Globus pallidus (tissue), 1 donor: ENCODE measurements at regions not wholly inside any gene's neighbourhood (a gene's known extent, or its start where the extent isn't known, plus 50 kb on each side); places are given as distances from the start of the nearest gene placed in this dataset.
"Not testable (repeated sequence)": the region's sequence is repeated elsewhere in the genome, so short reads cannot be mapped to it uniquely, and the experiment has no call there.

Source experiments
- DNase-seq: peaks from one replicate; pipeline ENCODE4 v3.0.0-alpha.2; 2015; ENCODE audit warnings: low spot score

DNA sequence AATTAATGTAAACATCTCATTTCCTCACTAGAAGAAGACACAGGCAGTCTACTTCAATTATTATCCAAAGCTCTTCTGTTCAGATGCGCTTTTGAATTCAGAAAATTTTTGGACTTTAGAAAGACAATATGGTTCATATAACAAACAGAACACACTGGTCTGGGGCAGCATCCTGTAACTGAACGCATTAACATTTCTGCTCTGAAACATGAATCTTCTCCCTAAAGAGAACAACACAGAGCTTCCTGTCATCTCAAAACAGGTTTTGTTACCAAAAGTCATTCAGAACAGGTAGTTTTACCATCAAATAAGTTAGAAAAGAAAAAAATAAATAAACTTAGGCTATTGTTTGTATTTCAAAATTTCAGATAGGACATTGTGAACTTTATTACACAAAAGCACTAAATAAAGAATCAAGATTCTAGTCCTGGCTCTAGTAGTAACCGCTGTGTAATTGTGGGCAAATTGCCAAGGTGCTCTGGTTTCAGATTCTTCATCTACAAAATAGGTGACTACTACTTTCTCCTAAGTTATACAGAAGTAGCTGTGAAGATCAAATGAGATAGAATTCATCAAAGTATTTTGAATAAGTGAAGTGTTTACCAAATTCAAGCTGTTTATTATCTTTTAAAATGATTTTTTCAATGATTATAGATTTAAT, 252.3 kb upstream of the RASGEF1B start:
- DNase-seq: peak; percentile 31

DNA sequence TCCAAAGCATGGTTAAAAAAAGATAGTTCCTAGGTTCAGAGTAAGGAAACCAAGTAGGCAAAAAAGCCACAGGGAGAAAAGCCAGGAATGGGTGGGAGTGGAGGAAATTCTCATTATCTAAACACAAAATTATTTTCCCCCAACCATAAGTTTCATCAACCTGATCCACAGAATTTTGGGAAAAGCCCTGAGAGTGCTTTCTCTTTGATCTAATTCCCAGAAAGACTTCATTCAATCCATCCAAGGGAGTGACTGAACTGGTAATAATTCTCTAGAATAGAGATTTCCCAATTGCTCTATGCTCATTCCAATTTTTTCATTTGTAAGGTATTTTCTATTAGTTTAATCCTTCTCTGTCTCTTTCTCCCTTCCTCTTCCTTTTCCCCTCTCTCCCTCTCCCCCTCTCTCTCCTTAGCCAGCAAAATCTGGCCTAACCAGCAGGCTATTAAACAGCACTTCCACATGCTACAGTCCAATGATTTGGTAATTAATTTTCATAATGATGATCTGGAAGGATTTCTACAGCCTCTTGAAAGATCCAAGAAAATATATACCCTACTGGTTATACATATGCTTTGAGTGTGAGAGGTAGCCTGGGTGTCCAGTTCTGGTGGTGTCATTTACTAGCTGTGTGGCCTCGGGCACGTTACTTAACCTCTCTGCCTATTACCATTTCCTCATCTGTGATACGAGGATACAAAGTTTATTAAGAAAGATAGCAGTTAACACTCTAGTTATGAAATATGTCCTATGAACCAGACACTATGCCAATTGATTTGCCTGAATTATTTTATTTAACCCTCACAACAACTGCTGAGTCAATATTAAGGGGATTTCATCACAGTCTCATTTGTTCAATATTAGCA, 251.5 kb upstream of the RASGEF1B start:
- DNase-seq: no peak

DNA sequence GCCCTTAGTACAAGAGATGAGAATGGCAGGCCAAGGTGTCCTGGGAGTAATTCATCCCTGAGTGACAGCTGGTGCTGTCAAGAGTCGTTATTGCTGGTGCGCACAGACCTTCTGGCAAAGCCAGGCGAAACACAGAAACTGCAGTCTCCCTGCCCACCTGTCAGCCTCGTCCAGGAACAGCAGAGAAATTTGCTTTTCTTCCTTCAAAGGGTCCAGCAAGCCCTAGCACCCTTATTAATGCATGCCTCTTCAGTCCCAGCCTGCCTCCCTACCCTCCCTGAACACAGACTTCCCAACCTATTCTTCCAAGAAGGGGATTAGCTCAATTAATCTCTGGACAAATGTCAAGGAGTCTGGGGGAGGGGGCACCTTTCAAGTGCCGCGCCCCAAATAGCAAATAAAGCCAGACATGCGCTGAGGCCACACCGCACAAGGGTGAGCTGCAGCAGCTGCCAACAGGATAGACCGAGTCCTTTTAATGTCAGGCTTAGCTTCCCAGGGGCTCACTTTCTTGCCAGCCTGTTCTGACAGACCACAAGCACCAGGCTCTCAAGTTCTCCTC, 250.7 kb upstream of the RASGEF1B start:
- DNase-seq: no peak

DNA sequence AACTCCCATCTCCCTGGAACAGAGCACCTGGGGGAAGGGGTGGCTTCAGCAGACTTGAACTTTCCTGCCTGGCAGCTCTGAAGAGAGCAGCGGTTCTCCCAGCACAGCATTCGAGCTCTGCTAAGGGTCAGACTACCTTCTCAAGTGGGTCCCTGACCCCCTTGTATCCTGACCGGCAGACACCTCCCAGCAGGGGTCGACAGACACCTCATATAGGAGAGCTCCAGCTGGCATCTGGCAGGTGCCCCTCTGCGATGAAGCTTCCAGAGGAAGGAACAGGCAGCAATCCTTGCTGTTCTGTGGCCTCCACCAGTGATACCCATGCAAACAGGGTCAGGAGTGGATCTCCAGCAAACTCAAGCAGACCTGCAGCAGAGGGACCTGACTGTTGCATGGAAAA, 244.1 kb upstream of the RASGEF1B start:
- DNase-seq: no peak

DNA sequence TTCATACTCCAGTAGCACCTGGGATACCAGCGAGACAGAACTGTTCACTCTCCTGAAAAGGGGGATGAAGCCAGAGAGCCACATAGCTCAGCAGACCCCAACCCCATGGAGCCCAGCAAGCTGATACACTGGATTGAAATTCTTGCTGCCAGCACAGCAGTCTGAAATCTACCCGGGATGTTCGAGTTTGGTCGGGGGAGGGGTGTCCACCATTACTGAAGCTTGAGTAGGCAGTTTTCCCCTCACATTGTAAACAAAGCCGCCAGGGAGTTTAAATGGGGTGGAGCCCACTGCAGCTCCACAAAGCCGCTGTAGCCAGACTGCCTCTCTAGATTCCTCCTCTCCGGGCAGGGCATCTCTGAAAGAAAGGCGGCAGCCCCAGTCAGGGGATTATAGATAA, 243.7 kb upstream of the RASGEF1B start:
- DNase-seq: not testable (repeated sequence)

DNA sequence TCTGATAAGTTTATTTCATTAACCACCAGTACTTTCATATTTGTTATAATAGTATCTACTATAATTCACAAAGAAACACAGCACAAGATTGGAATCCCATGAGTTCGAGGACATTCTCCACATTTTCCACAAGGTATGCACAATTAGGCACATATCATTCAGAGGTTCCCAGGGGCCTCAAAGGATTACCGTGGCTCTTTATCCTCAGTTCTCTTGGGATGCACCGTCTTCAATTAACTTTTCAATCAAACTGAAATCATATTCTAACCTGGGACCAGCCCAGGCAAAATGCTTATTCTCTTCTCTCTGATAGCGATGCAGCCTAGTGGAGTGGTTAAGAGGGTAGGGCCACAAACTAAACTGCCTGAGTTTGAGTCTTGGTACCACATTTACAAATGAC, 242.6 kb upstream of the RASGEF1B start:
- DNase-seq: no peak

DNA sequence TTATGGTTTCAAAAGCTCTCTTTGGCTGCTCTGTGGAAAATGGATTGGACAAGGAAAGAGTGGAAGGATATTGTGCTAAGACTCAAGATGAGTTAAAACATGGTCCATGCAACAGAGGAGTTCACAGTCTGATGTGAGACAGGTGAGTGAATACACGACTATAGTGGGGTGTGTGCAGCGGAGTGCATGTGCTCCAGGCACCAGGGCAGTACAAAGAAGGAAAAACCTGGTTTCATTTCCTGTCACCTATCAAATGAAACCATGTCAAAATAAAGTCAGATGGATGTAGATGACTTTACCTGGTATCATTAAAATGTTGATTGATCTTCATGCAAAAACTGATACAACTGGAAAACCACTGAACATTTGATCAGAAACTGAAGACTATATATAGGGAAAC, 241.0 kb upstream of the RASGEF1B start:
- no peak for DNase-seq

DNA sequence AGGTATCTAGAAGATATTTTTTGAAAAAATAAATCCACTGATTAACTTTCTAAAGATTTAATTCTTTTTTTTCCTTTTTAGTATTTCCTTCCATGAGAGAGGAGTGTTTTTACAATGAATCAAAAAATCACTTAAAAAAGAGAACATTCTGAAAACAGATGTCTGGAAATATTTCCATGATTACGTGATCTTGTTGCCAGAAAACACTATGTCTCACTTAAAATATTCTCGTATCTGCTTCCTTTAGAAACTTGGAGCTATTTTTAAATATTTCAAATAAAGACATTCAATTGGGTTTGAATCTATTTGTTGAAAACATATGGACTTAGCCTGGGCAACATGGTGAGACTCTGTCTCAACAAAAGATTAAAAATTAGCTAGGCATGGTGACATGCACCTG, 232.8 kb upstream of the RASGEF1B start:
- no peak for DNase-seq

DNA sequence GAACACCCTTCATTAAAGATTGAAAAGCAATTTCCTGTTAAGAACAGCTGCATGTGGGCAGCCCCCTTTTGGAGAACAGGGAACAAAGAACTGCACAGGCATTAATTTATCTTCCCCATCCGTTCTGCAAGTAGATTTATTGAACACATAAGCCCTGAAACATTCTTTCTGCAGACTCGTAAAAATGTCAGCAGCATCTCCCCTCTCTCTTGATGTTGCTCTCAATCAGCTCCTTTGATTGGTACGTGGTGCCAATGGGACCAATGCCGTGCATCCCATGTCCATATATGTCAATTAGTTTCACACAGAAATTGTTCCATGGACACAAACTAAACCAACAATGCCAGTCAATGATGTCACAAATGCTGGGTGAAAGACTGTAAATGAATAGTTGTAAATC, 228.5 kb upstream of the RASGEF1B start:
- no peak for DNase-seq

DNA sequence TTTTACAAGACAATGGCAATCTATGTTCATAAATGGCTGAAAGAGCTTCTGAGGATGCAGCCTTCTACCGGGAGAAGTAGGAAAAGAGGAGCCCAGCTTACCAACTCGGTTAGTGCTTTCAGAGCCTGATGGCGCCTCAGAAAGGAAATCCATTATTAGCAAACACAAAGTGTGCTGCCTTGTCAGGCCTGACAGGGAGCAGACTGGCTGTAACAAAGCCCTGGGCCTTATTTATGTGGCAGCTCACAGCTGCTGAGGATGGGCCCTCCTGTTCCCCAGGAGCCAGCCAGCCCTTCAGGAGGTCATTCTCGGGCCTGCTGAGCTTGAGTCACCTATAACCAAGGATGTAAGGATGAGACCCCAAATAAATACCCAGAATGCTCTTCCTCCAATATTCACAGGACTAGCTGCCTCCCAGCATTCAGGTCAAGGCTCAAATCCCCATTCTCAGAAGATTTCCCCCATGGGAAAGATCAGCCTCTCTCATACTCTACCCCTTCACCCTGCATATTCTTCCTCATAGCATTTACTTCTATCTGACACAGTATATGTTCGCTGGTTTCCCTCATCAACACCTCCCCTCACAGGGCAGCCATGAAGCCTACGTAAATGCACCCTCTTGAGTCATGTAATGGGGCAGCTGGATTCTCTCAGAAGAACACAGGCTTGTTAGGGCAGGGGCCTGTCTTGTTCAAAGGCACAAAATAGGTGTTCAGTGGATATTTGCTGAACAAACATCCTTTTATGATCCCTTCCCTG, 227.0 kb upstream of the RASGEF1B start:
- no peak for DNase-seq

DNA sequence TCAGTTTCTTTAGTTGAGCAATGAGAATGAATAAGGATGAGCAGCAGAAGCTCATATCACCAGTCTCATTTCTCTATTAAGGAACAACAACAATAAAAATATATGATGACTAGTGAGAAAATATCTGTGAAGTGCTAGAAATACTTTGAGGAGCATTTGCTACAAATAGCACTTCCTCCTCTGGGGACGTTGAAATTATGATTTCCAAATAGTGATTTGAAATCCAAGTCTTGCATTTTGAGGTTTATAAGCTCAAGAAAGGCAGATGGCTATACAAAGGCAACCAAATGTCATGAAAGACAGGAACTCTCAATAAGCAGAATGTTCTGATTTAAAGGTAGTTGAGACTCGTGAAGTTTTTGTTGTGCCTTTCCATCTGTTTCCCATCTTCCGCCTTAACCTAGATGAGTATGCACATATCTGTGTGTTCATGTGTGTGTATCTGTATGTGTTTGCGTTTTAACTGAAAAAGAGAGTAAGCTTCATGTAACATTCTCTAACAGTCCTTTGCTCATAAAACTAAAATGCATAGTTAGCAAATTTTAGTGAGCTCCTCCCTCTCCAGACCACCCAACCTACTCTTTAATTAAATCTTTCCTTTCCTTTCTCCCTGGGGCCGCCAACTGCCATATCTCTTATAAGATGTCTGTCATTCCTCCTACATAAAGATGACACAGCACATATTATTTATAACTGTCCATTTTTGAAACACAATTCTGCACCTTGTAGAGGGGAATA, 222.6 kb upstream of the RASGEF1B start:
- DNase-seq: no peak

DNA sequence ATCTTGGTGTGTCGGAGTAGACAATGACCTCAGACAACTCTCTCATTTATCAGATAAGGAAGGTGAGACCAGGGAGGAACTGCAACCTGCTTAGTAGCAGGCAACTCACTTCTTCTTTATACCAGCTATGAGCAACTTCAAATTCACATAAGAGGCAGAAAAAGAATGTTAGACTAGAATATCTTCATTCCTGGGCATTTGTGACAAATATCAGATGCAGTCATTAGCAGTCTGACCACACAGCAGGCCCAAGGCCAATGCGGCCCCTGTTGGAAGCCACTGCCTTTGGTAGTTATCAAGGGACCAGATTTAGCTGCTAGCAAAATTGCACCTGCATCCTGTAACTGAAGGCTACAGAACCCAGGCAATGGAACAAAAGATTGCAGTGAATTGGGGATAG, 219.2 kb upstream of the RASGEF1B start:
- no peak for DNase-seq

DNA sequence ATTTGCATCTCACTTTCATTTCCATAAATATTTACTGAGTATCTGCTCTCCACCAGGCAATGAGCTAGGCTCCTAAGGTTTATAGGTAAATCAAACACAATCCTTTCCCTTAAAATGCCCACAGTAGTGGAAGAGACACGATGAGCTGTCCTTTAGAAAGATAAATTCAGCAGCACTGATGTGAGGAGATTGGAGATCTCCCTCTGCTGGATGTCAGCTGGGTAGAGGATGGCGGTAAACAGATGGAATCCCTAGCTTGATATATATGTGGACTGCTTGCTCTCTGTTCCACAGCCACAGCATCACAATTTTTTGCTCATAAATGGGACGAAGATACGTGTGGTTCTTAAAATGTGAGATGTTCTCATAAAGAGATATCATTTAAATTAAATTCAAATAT, 216.4 kb upstream of the RASGEF1B start:
- DNase-seq: peak; percentile 53

DNA sequence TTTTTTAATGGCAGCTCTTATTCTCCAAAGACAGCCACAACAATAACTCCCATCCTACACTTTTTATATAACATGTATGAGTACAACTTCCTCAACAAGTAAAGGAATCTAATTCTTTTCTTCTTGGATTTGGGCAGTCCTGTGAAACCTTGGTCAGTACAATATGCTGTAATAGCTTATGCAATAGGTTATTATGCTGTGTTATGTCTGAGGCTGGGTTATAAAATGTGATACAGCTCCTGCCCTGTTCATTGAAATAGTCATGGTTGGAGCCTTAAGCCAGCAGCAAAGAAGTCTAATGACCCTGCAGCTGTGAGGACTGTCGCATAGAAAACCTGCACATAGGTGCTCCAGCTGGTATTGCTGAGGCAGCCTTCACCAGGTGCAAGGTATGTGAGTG, 215.8 kb upstream of the RASGEF1B start:
- no peak for DNase-seq

DNA sequence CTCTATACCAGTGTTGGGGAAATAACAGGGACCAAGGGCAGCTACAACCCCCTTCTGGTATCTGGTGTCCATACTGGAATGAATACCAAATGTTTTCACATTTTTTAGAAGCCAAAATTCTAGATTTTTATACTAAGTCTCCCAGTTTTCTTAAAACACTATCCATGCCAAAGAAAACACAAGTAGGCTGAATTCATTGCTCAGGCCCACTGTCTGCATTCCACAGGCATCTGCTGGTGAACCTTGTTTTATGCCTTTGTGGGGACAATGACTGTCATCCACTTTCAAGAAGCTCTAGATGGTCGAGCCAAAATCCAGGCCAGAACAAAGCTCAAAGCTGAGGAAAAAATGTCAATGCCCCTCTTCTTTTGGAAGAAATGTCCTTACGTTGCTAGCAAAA, 213.4 kb upstream of the RASGEF1B start:
- no peak for DNase-seq

DNA sequence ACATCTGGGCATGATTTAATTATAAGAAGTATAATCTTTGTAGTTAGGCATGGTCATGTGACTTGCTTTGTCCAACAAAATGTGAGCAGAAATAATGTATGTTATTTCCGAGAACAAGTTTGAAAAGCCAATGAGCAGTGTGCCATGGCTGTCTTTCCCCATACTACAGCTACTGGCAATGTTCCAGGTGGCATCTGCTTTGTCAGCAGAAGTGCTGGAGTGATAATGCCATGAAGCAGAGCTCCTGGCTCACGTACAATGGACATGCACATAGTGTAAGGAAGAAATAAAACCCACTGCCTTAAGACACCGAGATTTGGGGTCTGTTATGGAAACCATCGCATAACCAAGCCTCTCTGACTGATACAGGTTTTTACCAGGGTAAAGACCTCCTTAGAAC, 212.6 kb upstream of the RASGEF1B start:
- DNase-seq: no peak

DNA sequence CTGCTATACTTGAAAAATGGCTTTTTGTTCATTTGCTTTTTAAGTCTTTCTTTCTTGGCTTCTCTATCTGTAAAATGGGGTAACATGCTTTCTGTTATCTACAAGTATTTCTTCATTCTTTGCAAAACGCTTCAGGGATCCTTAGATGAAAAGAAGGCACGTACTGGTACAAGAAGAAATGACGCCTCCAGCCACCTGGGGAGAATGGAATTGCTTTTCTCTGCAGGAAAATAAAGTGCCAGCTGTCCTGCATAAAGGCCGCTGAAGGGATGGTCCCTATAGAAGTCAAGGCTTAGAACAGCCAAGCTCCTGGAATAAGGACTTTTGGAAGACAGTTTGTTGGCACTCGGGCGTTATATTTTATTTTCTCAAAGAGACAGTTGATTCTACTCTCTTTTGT, 210.8 kb upstream of the RASGEF1B start:
- DNase-seq: no peak

DNA sequence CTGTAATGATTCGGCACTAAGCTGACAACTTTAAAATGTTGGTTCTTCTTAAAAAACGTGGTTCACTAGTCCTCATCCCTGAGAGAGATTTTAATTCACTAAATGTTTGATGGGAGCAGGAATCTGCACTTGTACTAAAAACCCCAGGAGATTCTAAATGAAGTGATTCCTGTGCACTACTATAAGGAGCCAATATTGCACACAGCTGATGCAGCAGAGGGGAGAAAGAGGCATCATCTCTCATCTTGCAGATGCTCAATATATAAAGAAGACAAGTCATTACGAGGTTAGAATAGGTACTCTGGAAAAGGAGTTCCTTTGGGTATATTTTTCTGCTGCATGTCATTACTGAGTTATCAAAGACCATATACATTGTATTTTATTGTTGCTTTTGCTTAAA, 207.6 kb upstream of the RASGEF1B start:
- DNase-seq: no peak

DNA sequence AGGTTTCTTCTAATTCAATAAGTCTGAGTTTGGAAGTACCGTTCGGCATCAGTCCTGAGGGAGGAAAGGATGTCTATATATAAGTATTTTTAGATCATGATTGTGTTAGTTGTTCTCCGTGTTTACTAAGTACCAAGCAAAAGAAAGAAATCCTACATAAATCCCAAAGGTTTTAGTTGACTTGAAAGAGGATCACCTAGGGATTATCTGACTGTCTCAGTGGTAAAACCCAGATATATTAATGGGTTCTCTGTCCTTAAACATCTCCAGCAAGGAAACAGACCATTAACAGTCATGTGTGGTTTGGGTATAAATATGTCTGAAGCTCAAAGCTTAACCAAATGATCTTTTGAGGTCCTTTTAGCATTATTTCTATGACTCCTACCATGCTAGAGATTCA, 207.1 kb upstream of the RASGEF1B start:
- no peak for DNase-seq

DNA sequence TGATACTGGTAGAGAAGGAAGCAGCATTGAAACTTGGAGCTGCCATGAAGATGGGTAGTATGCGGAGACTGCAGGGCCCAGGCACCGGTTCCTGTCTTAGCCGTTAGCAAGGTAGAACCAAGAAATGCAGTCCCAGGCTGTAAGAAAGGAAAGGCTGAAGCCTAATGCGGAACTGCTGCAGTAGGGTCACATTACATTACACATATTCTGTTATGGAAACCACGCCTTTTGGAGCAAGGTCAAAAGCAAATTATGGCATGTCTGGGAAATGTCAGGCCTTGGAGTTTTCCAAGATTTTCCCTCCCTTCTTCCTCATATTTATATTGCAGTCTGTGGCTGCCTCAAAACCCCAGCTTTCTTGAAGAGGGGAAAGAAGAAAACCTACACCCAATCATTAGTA, 204.8 kb upstream of the RASGEF1B start:
- no peak for DNase-seq

DNA sequence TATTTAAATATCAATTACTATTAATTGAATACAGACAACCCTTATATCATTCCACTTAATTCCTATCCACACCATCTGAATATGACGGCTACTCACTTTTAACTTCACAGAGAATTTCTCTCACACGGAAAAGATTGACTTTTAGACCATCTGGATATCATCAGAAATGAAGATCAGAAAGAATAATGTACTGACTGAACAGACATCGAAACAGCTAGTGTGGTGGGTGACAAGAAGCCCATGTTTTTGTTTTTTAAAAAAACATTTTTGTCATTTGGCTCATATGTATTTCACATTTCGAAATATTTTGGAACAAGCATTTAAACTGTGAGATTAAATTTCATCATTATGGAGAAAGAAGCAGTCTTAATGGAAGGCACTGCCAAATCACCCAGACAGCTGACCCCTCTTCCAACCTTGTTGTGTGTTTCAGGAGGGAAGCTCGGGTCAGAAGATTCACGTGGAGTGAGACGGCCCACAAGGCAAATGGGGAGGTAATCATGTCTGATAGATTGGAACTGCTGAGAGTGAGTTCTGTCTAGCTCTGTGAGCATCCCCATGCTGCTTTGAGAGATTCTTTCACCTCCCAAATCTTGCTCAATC, 204.2 kb upstream of the RASGEF1B start:
- no peak for DNase-seq

DNA sequence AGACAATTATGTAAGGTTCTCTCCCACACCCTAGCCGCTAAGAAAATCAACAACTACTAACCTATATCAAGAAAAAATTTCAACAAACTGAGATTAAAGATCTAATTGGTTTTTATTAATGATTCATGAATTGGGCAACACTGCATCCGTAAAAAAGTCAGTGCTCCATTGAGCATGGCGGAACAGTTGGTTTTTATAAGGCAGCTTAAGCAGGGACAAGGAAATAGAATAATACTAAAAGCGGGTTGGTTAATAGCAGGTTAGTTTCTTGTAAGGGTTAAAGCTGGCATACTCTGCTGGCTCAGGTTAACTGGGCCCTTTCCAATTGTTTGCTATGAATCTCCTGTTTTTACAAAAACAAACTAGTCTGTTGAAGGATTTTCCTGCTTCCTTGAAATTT, 202.3 kb upstream of the RASGEF1B start:
- no peak for DNase-seq
